ENCODE measurements at regions not wholly inside any gene's neighbourhood (a gene's known extent, or its start where the extent isn't known, plus 50 kb on each side); places are given as distances from the start of the nearest gene placed in this dataset.
"Not testable (repeated sequence)": the region's sequence is repeated elsewhere in the genome, so short reads cannot be mapped to it uniquely, and the experiment has no call there.

- not testable (repeated sequence) for TF ChIP-seq CTCF, POLR2A (IDR thresholded peaks at IDR 0.05)
Observed at GRCh38 chr13:80926024-80926423, 585.1 kb upstream of the SPRY2 start.
